GM18861 (cell line): ENCODE measurements at regions not wholly inside any gene's neighbourhood (a gene's known extent, or its start where the extent isn't known, plus 50 kb on each side); places are given as distances from the start of the nearest gene placed in this dataset.
"Not testable (repeated sequence)": the region's sequence is repeated elsewhere in the genome, so short reads cannot be mapped to it uniquely, and the experiment has no call there.

Source experiments
- ATAC-seq: cut with Tn5 transposase; IDR thresholded peaks from one replicate; pipeline ENCODE4 v1.9.1; 2021; ENCODE audit not compliant: unreplicated experiment

- no peak for ATAC-seq
Observed at GRCh38 chr5:120306303-120306702, 157.8 kb upstream of the PRR16 start.

- no peak for ATAC-seq
Observed at GRCh38 chr5:120314191-120314590, 149.9 kb upstream of the PRR16 start.

- no peak for ATAC-seq
Observed at GRCh38 chr5:120320626-120321025, 143.5 kb upstream of the PRR16 start.

- ATAC-seq = no peak
Observed at GRCh38 chr5:120326651-120327050, 137.4 kb upstream of the PRR16 start.

- ATAC-seq = no peak
Observed at GRCh38 chr5:120327180-120327579, 136.9 kb upstream of the PRR16 start.

- ATAC-seq = no peak
Observed at GRCh38 chr5:120329095-120329494, 135.0 kb upstream of the PRR16 start.

- no peak for ATAC-seq
Observed at GRCh38 chr5:120330558-120330957, 133.5 kb upstream of the PRR16 start.

GRCh38 chr5:120344181-120344580 is 119.9 kb upstream of the PRR16 start:
- ATAC-seq = no peak

- no peak for ATAC-seq
Observed at GRCh38 chr5:120345947-120346346, 118.2 kb upstream of the PRR16 start.

GRCh38 chr5:120351071-120351470 is 113.0 kb upstream of the PRR16 start:
- not testable (repeated sequence) for ATAC-seq

- ATAC-seq = no peak
Observed at GRCh38 chr5:120354126-120354525, 110.0 kb upstream of the PRR16 start.

GRCh38 chr5:120358949-120359348 is 105.2 kb upstream of the PRR16 start:
- ATAC-seq = no peak

GRCh38 chr5:120361941-120362340 is 102.2 kb upstream of the PRR16 start:
- ATAC-seq = no peak

- ATAC-seq = no peak
Observed at GRCh38 chr5:120362426-120362825, 101.7 kb upstream of the PRR16 start.

GRCh38 chr5:120365656-120366446 is 98.2 kb upstream of the PRR16 start:
- ATAC-seq = no peak

- no peak for ATAC-seq
Observed at GRCh38 chr5:120367896-120368634, 96.0 kb upstream of the PRR16 start.

GRCh38 chr5:120368923-120369715 is 95.0 kb upstream of the PRR16 start:
- no peak for ATAC-seq

- ATAC-seq = no peak
Observed at GRCh38 chr5:120372899-120373298, 91.2 kb upstream of the PRR16 start.

GRCh38 chr5:120375248-120375647 is 88.9 kb upstream of the PRR16 start:
- no peak for ATAC-seq

- no peak for ATAC-seq
Observed at GRCh38 chr5:120380644-120381043, 83.5 kb upstream of the PRR16 start.

- no peak for ATAC-seq
Observed at GRCh38 chr5:120382833-120383232, 81.3 kb upstream of the PRR16 start.

- no peak for ATAC-seq
Observed at GRCh38 chr5:120386981-120387380, 77.1 kb upstream of the PRR16 start.
